Ishikawa (cell line): ENCODE measurements at regions not wholly inside any gene's neighbourhood (a gene's known extent, or its start where the extent isn't known, plus 50 kb on each side); places are given as distances from the start of the nearest gene placed in this dataset.

Experiments used
- CEBPB ChIP-seq: IDR thresholded peaks from 2 replicates; pipeline ENCODE4 v1.6.1; 2012
- CREB1 ChIP-seq: IDR thresholded peaks from 2 replicates; pipeline ENCODE4 v1.6.1; 2012; ENCODE audit warnings: low read depth
- EP300 ChIP-seq: IDR thresholded peaks from 2 replicates; pipeline ENCODE4 v1.6.1; 2012; ENCODE audit warnings: borderline replicate concordance
- RAD21 ChIP-seq: IDR thresholded peaks from 2 replicates; pipeline ENCODE4 v1.6.1; 2012; ENCODE audit warnings: low read depth
- REST ChIP-seq: IDR thresholded peaks from 2 replicates; pipeline ENCODE4 v1.6.1; 2012; ENCODE audit warnings: low read depth, mild to moderate bottlenecking
- TAF1 ChIP-seq: IDR thresholded peaks from 2 replicates; pipeline ENCODE4 v1.6.1; 2012; ENCODE audit warnings: low read depth, mild to moderate bottlenecking
- TF ChIP-seq, protein P1 (sequence below): IDR thresholded peaks from 2 replicates; pipeline ENCODE4 v1.6.1; 2012

- TF ChIP-seq RAD21 = no peak
- TF ChIP-seq, protein P1, sequence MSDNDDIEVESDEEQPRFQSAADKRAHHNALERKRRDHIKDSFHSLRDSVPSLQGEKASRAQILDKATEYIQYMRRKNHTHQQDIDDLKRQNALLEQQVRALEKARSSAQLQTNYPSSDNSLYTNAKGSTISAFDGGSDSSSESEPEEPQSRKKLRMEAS = no peak
- no peak for TF ChIP-seq CEBPB
- no peak for TF ChIP-seq CREB1
- TF ChIP-seq REST = no peak
- TF ChIP-seq EP300 = no peak
- TF ChIP-seq TAF1 = no peak
Measured at GRCh38 chr4:19575924-19576323, 675.8 kb upstream of the SLIT2 start.
